MM.1S (cell line): ENCODE measurements at regions not wholly inside any gene's neighbourhood (a gene's known extent, or its start where the extent isn't known, plus 50 kb on each side); places are given as distances from the start of the nearest gene placed in this dataset.

Source experiments
- CTCF ChIP-seq: fragments of 300-600 bp; sonication (generic); IDR thresholded peaks from 2 replicates; pipeline ENCODE4 v1.5.1; 2016; ENCODE audit warnings: antibody characterized with exemption, low read length, mixed read lengths
- EZH2 ChIP-seq: fragments of 300-600 bp; sonication (generic); optimal IDR thresholded peaks from 2 replicates; pipeline ENCODE3; 2017; ENCODE audit warnings: low read depth, mild to moderate bottlenecking, antibody characterized with exemption, low read length, mixed read lengths

DNA sequence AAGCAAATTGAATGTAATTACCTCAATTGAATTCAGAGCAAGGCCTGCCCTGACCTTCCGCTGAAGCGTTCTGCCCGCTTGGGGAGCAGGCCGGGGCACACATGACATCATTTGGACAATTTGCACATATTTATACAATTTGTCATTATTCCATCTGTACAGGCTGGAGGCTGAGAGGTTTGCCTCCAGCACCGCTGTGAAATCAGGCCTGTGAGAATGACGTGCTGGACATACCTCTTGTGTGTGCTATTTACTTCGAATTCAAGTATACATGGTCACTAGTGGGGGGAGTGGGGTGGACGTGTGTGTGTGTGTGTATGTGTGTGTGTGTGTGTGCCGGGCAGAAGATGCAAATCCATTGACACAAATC, 285.6 kb downstream of the SHOX start:
- no peak for TF ChIP-seq CTCF
- no peak for TF ChIP-seq EZH2
